ENCODE measurements at regions not wholly inside any gene's neighbourhood (a gene's known extent, or its start where the extent isn't known, plus 50 kb on each side); places are given as distances from the start of the nearest gene placed in this dataset.

DNA sequence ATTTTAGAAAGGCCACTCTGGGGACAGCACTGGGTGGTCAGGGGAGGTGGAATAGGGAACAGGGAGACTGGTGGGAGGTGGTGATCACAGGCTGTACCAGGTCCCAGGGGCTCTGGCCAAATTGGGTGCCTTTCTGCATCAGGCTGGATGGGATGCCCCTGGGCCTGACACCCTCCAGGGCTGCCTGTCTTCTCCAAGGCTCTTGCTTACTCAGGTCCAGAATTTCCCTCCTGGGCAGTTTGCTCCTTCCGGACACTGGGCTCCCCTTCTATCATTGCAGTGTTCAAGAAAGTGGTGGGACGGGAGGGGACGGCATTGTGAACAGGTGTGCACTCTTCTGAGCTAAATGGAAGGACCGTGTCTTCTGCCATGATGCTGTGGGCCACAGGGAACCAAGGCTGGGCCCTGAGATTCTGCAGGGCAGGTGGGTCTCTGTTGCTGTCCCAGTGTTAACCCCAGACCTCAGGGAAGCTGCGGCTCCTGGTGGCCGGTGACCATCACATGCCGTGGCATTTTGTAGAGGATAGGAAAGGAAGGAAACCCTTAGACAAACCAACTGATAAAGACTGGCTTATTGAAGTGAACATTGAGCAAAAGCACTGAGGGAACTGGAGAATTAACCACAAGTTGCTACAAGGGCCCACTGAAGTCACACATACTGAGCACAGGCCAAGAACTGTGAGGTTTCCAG, 93.7 kb upstream of the HS6ST1 start:
- POLR2A ChIA-PET = no interaction called here
- no peak for FAIRE-seq
- Histone ChIP-seq H3K9ac (ENCODE audit: insufficient read depth in 1 of 2, low read depth in 2 of 2, low read length in 2 of 2) (no peak overlapping the region), H3K27ac (ENCODE audit: extremely low read depth, low read depth, low read length) (no peak overlapping the region), H2AFZ (ENCODE audit: low read depth, low read length) (no peak overlapping the region), H3K9me1 (ENCODE audit: control insufficient read depth, insufficient read depth, low read length) (peaks cover 3% of the 10 kb centered on the region), H4K20me1 (replicated peaks; ENCODE audit: control insufficient read depth, insufficient read depth, low read length) (no peaks in the 10 kb centered on the region; the same call in 1 of the 2 replicates), H3K36me3 (ENCODE audit: control insufficient read depth, insufficient read depth, low read length) (no peaks in the 10 kb centered on the region), H3K4me3 (no peak overlapping the region), H3K4me1 (replicated peaks in 1 of 2; ENCODE audit: control insufficient read depth in 2 of 2, insufficient read depth in 2 of 2, low read length in 2 of 2) (no peaks in the 10 kb centered on the region; a peak in 2 of 5 replicates), H3K79me2 (ENCODE audit: control insufficient read depth, insufficient read depth, low read length) (no peaks in the 10 kb centered on the region), H3K4me2 (ENCODE audit: insufficient read depth, low read length) (no peak overlapping the region), H3K27me3 (ENCODE audit: control insufficient read depth in 2 of 2, insufficient read depth in 2 of 2, low read length in 2 of 2) (peaks cover 0 to 48% of the 10 kb centered on the region in 2 experiments; a peak in 4 of 5 replicates), H3K9me3 (replicated peaks; ENCODE audit: control insufficient read depth, insufficient read depth, low read depth, low read length) (no peaks in the 10 kb centered on the region)
- no TSS peak for BruUV-seq (replicated peaks)
- TF ChIP-seq, protein P1, sequence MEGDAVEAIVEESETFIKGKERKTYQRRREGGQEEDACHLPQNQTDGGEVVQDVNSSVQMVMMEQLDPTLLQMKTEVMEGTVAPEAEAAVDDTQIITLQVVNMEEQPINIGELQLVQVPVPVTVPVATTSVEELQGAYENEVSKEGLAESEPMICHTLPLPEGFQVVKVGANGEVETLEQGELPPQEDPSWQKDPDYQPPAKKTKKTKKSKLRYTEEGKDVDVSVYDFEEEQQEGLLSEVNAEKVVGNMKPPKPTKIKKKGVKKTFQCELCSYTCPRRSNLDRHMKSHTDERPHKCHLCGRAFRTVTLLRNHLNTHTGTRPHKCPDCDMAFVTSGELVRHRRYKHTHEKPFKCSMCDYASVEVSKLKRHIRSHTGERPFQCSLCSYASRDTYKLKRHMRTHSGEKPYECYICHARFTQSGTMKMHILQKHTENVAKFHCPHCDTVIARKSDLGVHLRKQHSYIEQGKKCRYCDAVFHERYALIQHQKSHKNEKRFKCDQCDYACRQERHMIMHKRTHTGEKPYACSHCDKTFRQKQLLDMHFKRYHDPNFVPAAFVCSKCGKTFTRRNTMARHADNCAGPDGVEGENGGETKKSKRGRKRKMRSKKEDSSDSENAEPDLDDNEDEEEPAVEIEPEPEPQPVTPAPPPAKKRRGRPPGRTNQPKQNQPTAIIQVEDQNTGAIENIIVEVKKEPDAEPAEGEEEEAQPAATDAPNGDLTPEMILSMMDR (IDR thresholded peaks at IDR 0.05 in 2 of 3, conservative IDR thresholded peaks at IDR 0.05 in 1 of 3; ENCODE audit: insufficient read depth in 2 of 3, low read depth in 1 of 3, low read length in 3 of 3) = peak in 1 of 3 experiments; percentile 14; a peak in 1 of 6 replicates
- TF ChIP-seq, protein P2, sequence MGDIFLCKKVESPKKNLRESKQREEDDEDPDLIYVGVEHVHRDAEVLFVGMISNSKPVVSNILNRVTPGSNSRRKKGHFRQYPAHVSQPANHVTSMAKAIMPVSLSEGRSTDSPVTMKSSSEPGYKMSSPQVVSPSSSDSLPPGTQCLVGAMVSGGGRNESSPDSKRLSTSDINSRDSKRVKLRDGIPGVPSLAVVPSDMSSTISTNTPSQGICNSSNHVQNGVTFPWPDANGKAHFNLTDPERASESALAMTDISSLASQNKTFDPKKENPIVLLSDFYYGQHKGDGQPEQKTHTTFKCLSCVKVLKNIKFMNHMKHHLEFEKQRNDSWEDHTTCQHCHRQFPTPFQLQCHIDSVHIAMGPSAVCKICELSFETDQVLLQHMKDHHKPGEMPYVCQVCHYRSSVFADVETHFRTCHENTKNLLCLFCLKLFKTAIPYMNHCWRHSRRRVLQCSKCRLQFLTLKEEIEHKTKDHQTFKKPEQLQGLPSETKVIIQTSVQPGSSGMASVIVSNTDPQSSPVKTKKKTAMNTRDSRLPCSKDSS (IDR thresholded peaks at IDR 0.05; ENCODE audit: low read depth, partially characterized antibody) = no peak
- peak in 1 of 2 experiments; percentile 14; a peak in 1 of 4 replicates for TF ChIP-seq RAD21 (CRISPR knock-in tag; conservative IDR thresholded peaks at IDR 0.05 in 1 of 2, IDR thresholded peaks at IDR 0.05 in 1 of 2)
- 3% methylated on average over 7 of the region's 7 CpGs for WGBS (ENCODE audit: insufficient coverage, low coverage, missing lambda C conversion rate)
- intact Hi-C loops (cut with micrococcal nuclease) = loop anchor here (10.0 kb wide), 1 partner anchor 238 kb away; no protein-coding TSS in a partner anchor
- CTCF ChIA-PET (ENCODE audit: low intra/inter-chr PET ratio) = no interaction called here
- DNase-seq (ENCODE audit: extremely low read depth in 1 of 4, low spot score in 3 of 4) = no peak
- in situ Hi-C loops (cut with MboI) = no loop called here
- peak; percentile 52 for ATAC-seq
